ENCODE measurements at regions not wholly inside any gene's neighbourhood (a gene's known extent, or its start where the extent isn't known, plus 50 kb on each side); places are given as distances from the start of the nearest gene placed in this dataset.

GRCh38 chr13:97141097-97141496 lies 81.0 kb upstream of the MBNL2 start (continued):
- TF ChIP-seq SIN3A (conservative IDR thresholded peaks at IDR 0.05 in 1 of 2, IDR thresholded peaks at IDR 0.05 in 1 of 2; ENCODE audit: low read depth in 1 of 2, low read length in 2 of 2) (no peak), JUND (IDR thresholded peaks at IDR 0.05; ENCODE audit: low read length) (no peak), RNF2 (IDR thresholded peaks at IDR 0.05; ENCODE audit: borderline replicate concordance, low read depth, low read length, missing control alignments, poor library complexity, severe bottlenecking) (no peak), POLR2A (IDR thresholded peaks at IDR 0.05; ENCODE audit: control extremely low read depth in 1 of 2, low read depth in 2 of 2, low read length in 2 of 2) (no peak), SP4 (IDR thresholded peaks at IDR 0.05; ENCODE audit: low read length) (no peak), SP1 (IDR thresholded peaks at IDR 0.05; ENCODE audit: low read depth, low read length) (no peak), RBBP5 (IDR thresholded peaks at IDR 0.05; ENCODE audit: borderline replicate concordance, low read depth, low read length) (no peak)
